ENCODE measurements at regions not wholly inside any gene's neighbourhood (a gene's known extent, or its start where the extent isn't known, plus 50 kb on each side); places are given as distances from the start of the nearest gene placed in this dataset.

DNA sequence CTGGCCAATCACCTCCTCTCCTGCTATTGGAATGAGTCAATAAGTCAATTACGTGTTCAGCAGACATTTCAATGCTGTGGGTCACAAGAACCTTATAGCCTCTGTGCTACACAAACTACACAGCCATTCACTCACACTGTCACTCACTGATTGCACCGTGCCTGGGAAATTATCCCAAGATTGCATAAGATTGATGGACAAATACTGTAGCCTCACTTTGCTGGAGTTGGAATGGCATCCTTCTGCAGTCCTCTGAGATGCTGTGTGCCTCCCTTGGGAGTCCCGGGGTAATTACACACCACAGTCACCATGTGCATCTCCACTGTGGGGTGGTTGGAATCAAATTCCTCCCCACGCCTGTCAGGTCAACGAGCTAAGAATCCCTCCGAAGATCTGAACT, 358.7 kb upstream of the MGMT start:
- TF ChIP-seq, protein P1, sequence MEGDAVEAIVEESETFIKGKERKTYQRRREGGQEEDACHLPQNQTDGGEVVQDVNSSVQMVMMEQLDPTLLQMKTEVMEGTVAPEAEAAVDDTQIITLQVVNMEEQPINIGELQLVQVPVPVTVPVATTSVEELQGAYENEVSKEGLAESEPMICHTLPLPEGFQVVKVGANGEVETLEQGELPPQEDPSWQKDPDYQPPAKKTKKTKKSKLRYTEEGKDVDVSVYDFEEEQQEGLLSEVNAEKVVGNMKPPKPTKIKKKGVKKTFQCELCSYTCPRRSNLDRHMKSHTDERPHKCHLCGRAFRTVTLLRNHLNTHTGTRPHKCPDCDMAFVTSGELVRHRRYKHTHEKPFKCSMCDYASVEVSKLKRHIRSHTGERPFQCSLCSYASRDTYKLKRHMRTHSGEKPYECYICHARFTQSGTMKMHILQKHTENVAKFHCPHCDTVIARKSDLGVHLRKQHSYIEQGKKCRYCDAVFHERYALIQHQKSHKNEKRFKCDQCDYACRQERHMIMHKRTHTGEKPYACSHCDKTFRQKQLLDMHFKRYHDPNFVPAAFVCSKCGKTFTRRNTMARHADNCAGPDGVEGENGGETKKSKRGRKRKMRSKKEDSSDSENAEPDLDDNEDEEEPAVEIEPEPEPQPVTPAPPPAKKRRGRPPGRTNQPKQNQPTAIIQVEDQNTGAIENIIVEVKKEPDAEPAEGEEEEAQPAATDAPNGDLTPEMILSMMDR (conservative IDR thresholded peaks at IDR 0.05 in 1 of 2, IDR thresholded peaks at IDR 0.05 in 1 of 2; ENCODE audit: extremely low read depth in 1 of 2, insufficient read depth in 1 of 2, low read depth in 1 of 2, low read length in 2 of 2) = no peak
- no peak for TF ChIP-seq EZH2 (IDR thresholded peaks at IDR 0.05; ENCODE audit: borderline replicate concordance, low read length)

Data from mammary epithelial cell (primary cell).